Limb (tissue), 2 donors: ENCODE measurements at regions not wholly inside any gene's neighbourhood (a gene's known extent, or its start where the extent isn't known, plus 50 kb on each side); places are given as distances from the start of the nearest gene placed in this dataset.
"Not testable (repeated sequence)": the region's sequence is repeated elsewhere in the genome, so short reads cannot be mapped to it uniquely, and the experiment has no call there.

Source experiments
- DNase-seq, 2 donors: peaks; one replicate each; pipeline ENCODE4 v3.0.0-alpha.2; 2016; ENCODE audit errors: extremely low spot score in 2 of 2

GRCh38 chr9:91021656-91022055 lies 220.0 kb downstream of the SYK start:
- DNase-seq, result not testable (repeated sequence)

DNA sequence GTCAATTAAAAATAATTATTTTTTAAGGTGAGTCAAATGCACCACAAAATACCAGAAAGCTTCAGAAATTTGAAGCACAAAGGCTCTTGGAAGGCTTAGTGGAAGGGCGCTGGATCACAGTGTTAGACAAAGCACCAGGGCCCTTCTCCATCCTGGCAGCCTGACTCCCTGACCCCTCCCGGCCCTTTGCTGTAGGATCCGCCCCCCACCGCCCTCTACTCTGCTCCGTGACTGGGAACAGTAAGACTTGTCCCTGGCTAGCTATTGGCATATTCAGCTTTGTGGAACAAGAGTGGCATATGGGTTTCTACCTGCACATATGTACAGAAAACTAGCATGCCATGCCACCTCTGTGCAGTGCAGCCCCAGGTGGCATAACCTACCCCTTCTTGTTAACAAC lies 222.1 kb downstream of the SYK start:
- DNase-seq, result no peak

- DNase-seq, result no peak
Observed at GRCh38 chr9:91024841-91025240, 223.2 kb downstream of the SYK start.

DNA sequence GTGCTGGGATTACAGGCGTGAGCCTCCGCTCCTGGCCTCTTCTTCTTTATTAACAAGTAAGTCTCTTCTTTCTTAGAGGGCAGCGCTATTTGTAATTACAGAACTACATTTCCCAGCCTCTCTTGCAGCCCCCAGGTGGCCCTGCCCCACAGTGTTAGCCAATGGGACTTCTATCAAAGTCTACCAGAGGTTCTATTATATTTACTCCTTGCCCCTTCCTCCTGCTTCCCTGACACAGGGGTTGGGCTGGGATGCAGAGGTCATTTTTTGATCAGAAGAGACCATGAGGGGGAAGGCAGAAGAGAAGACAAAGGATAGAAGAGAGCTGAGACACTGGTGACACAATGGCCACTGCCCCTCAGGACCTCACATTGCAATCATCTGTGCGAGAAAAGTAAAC lies 224.2 kb downstream of the SYK start:
- no peak for DNase-seq

DNA sequence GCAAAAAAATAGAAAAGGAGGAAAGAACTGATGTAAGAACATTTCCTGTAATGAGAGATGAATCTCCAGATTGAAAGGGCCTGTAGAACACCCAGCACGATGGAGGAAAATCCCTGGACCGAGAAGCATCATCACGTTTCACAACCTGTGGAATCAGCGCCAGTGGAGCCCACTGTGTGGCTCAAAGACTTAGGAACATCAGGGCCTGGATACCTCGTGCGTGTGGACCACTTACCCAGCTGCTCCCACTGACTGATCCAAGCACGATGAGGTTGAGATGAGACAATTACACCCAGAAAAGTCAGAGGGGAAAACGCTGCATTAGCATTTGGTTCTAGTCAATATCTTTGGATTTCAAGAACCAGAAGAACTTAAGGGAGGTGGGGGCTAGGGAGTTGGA lies 224.6 kb downstream of the SYK start:
- DNase-seq, result no peak

GRCh38 chr9:91027005-91027404 lies 225.4 kb downstream of the SYK start:
- no peak for DNase-seq

- DNase-seq, result no peak
Observed at GRCh38 chr9:91028166-91028827, 226.7 kb downstream of the SYK start.

DNA sequence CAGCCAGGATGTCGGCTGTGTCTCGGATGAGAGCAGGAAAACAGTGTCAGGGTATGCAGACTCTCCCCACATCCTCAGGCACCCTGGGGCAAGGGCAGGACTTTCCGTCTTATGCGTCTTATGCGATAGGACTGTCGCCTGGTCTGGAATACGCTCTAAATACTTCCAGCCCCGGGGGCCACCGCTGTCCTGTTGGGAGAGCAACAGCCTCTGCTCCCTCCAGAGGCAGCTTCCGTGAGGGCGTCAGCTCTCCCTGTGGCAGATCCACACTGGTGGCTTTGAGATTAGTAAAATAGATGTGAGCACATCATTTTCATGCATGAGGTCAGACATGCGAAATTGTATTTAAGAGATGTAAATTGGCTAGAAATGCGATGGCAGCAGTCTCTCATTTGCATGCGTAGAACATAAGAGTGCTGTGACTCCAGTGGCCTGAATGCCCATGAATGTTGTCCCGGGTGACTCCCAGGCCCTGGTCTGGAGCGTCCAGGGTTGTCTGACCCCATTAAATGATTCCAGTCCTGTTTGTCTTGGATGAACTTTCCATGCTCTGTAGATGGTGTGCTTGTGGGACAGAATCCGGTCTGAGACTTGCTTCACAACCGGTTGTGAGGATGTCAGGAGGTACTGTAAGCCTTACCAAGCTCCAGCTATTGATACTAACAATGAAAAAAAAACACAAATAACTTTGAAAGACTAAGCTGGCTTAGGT lies 228.2 kb downstream of the SYK start:
- DNase-seq, result no peak

GRCh38 chr9:91032121-91032531 lies 230.5 kb downstream of the SYK start:
- DNase-seq, result no peak

DNA sequence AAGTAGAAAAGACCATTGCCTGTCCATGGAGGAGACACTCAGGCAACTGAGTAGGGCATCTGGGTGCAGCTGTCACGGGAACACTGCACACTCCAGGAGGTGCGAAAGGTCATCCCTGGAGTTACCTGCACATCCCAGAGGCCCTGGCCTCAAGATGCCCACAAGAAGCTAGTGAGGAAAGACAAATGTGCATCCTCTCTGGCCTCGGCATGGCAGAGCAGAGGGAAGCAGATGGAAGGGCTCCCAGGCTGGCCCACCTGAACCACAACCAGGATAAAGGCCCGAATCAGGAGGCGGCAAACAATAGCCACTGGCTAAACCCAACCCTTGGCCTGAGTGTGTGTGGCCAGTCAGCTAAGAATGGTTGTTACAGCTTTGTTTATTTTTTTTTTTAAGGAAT lies 231.7 kb downstream of the SYK start:
- no peak for DNase-seq

DNA sequence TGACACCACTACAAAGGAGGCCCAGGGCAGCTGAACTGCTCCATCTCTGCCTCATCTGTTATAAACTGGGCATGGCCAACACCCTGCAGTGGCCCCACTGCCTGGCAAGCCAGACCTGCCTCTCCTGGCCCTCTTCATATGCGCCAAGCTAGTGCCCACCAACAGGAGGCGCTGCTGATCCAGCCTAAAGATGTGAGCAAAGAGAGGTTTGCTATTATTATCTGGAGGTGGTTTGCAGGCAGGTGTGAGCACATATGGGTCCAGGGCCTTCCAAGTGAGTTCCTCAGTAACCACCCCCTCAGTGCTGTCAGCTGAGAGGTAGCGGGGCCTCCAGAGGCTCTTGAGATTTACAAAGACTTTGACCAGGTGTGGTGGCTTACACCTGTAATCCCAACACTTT lies 232.2 kb downstream of the SYK start:
- DNase-seq, result no peak

GRCh38 chr9:91034521-91034920 lies 232.9 kb downstream of the SYK start:
- no peak for DNase-seq

- DNase-seq, result no peak
Observed at GRCh38 chr9:91034976-91035824, 233.6 kb downstream of the SYK start.

DNA sequence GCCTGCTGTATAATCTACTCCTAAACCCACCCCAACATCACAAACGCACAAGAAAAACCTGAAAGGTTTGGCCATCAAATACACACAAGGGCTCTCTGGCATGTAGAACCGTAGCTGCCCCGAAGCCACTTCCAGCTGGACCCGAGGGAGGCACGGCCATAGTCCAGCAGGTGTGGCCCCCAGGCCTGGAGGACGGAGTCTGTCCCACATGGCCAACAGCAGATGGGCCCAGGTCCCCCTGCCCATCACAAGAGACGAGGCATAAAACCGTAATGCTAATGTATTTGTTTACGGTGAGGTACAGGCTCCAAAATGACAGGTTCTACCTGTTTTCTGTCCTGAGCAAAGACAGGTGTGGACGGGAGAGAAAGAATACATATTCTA lies 234.2 kb downstream of the SYK start:
- no peak for DNase-seq

DNA sequence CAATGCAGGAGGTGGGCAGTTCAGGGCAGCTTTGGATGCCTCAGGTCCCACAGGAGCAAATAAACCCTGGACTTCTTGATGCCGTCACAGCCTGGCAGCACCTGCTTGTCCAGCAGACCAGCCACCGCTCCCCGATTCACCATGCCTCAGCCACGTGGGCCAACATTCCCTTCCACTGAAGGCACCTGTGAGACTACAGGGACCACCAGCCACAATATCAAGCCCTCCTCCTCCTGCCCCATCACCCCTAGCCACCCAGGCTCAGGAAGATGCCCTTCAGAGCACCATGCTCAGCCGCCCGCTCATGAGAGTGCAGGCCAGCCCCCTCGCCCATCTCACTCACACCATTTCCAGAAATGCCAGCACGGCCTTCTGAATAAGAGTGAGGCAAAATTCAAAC lies 234.7 kb downstream of the SYK start:
- DNase-seq, result no peak

DNA sequence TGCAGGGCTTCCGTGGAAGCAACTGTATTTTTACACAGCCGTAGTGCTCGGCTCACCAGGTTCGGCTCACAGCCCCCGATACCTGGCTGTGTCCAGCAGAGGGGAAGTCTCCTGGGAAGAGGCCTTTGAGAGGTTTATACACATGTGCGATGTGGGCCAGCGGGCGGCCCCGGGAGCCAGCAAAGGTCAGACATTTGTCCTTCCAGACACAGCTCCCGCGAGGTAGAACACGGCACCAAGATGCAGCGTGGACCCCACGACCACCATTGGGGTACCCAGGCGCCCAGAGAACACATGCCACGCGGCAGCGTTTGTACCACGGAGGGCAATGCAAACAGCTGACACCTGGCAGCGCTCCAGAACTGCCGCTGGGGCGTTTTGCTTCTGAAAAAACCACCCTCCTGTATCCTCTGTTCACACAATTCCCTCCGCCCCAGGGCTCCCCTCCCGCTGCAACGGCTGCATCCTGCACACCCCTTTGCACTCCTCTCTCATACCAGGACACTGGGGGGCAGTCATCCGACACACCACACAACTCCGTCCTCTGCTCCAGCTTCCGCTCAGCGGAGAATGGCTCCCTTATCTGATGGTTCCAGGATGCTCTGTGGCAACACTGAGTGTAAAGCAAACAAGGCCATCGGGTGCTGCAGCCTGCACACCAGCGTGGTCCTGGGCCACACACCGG lies 235.3 kb downstream of the SYK start:
- DNase-seq, result peak; percentile 72 to 76

DNA sequence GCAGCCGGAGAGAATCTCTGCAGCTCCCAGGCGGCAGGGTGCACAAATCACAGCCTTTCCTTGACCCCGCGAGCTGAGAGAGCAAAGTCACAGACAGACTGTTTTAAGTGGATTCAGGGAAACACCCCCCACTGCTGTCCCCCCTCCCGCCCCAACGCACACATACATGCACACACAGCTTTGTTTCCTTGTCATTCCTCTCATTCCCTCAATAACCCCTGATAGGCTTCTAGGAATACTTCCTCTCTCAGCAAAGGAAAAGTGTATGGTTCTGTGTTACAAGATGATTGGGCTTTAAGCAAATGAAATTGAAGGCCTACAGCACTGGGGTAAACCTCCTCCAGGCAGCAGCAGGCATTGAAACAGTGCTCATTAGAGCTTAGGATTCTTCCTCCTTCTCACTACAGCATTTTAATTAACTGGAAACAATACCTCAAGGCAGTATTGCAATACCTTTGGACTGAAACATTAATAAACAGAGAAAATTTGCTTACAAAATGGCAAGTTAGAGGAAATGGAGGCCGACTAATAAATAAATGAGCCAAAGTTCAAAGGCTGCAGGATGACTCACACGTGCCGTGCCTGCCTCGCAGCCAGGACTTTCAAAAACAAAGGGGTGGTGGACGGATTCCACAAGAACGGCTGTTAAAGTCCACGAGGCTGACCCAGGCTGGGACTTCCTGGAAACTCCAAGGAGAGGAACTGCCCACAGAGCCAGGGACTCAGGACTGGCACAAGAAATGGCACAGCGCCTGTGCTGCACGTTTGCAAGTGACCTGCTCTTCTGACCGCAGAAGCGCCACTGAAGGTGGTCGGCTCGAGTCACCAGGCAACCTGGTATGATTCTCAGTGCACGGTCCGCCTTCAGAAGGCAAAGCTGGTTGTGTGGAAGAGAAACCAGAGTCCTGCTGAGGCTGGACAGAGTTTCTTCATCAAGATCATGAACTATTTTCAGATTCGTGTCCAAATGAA lies 236.2 kb downstream of the SYK start:
- no peak for DNase-seq

DNA sequence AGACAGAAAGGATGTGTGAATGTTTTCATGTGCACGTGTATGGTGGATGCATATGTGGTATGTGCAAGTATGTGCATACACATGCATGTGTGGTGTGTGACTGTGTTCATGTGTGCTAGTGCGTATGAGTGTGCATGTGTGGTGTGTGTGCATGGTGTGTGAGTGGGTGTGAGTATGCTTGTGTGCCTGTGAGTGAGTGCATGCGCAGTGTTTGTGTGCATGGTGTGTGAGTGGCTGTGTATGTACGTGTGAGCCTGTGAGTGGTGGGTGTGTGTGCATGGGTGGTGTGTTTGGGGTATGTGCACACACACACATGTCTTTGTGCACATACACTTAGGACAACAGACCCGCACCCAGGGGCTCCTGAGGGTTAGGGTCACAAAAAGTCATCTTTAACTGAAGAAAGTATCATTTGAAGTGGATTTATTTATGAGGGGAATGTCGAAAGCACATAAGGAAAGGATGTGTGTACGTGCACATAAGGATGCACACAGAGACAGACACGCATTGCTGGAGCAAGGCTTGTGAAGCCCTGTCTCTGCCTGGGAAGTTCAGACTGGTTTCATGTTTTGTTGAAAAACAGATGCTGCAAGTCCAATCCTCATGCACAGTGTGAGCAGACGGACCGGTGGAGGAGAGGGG lies 237.0 kb downstream of the SYK start:
- DNase-seq, result no peak

DNA sequence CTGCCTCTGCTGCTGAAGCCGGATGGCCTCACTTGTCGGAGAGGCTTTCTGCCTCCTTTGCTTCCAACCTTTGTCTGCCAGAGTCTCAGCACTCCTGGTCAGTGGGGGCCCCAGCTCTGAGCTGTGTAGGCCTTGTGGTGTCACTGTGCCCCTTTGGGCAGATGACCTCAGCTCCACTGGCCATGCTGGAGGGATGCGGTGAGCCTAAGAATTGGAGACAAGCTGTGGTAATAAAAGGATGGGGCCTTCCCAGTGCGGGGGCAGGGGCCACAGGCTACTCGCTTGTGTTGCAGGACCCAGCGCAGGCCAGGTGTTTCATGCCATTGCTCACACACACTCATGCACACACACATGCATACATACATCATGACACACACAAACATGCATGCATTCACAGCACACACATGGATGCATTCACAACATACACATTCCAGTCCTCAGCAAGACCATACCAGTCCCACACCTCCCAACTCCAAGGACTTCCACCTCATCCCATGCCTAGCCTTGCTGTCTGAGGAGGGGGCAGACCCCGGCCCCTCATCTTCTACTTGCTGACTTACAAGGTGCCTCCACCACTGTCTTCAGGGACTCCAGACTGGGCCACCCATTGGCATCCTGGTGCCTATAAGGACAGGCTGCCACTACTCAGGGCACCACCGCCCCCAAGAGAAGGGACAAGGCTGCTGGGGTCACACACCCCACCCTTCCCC lies 237.7 kb downstream of the SYK start:
- DNase-seq, result no peak

- no peak for DNase-seq
Observed at GRCh38 chr9:91039835-91040140, 238.2 kb downstream of the SYK start.
